ENCODE measurements at regions not wholly inside any gene's neighbourhood (a gene's known extent, or its start where the extent isn't known, plus 50 kb on each side); places are given as distances from the start of the nearest gene placed in this dataset.

GRCh38 chr12:93191423-93191822 lies 186.3 kb upstream of the NUDT4 start:
- no peak for TF ChIP-seq CTCF (IDR thresholded peaks at IDR 0.05; ENCODE audit: extremely low read depth, missing control alignments)
- no peak for DNase-seq (ENCODE audit: low spot score)

- no peak for TF ChIP-seq CTCF (IDR thresholded peaks at IDR 0.05; ENCODE audit: extremely low read depth, missing control alignments)
- DNase-seq (ENCODE audit: low spot score), result no peak
These were observed 185.8 kb upstream of the NUDT4 start for GRCh38 chr12:93191956-93192355.

GRCh38 chr12:93192878-93193277 lies 184.8 kb upstream of the NUDT4 start:
- DNase-seq (ENCODE audit: low spot score), result no peak
- TF ChIP-seq CTCF (IDR thresholded peaks at IDR 0.05; ENCODE audit: extremely low read depth, missing control alignments), result no peak

GRCh38 chr12:93195511-93195910 lies 182.2 kb upstream of the NUDT4 start:
- DNase-seq (ENCODE audit: low spot score), result no peak
- no peak for TF ChIP-seq CTCF (IDR thresholded peaks at IDR 0.05; ENCODE audit: extremely low read depth, missing control alignments)

GRCh38 chr12:93197067-93197593 lies 180.6 kb upstream of the NUDT4 start:
- DNase-seq (ENCODE audit: low spot score), result no peak
- TF ChIP-seq CTCF (IDR thresholded peaks at IDR 0.05; ENCODE audit: extremely low read depth, missing control alignments), result no peak

- no peak for TF ChIP-seq CTCF (IDR thresholded peaks at IDR 0.05; ENCODE audit: extremely low read depth, missing control alignments)
- DNase-seq (ENCODE audit: low spot score), result no peak
These were observed 179.6 kb upstream of the NUDT4 start for GRCh38 chr12:93198086-93198485.

- TF ChIP-seq CTCF (IDR thresholded peaks at IDR 0.05; ENCODE audit: extremely low read depth, missing control alignments), result no peak
- DNase-seq (ENCODE audit: low spot score), result no peak
These were observed 177.9 kb upstream of the NUDT4 start for GRCh38 chr12:93199831-93200236.

Measured in GM20000 (cell line).